GM19193 (cell line): ENCODE measurements at regions not wholly inside any gene's neighbourhood (a gene's known extent, or its start where the extent isn't known, plus 50 kb on each side); places are given as distances from the start of the nearest gene placed in this dataset.

Source experiments
- POLR2A ChIP-seq: IDR thresholded peaks from 4 replicates; pipeline ENCODE4 v1.6.1; 2011; ENCODE audit not compliant: insufficient read depth, insufficient read length; ENCODE audit errors: extremely low read depth

DNA sequence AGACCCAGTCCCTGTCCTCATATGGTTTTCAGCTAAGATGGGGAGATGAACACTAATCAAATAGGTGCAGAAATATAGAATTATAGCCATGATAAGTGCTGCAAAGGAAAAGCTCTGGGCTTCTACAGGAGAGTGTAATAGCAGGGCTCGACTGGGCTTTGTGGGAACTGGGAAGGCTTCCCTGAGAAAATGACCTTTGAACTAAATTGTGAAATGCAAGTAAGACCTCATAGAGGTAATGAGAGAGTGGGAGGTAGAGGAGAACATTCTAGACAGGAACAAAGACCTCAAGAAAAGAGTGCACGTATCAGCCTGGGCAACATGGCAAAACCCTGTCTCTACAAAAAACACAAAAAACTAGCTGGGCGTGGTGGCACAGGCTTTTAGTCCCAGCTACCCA lies 231.6 kb downstream of the ABHD5 start:
- no peak for TF ChIP-seq POLR2A

DNA sequence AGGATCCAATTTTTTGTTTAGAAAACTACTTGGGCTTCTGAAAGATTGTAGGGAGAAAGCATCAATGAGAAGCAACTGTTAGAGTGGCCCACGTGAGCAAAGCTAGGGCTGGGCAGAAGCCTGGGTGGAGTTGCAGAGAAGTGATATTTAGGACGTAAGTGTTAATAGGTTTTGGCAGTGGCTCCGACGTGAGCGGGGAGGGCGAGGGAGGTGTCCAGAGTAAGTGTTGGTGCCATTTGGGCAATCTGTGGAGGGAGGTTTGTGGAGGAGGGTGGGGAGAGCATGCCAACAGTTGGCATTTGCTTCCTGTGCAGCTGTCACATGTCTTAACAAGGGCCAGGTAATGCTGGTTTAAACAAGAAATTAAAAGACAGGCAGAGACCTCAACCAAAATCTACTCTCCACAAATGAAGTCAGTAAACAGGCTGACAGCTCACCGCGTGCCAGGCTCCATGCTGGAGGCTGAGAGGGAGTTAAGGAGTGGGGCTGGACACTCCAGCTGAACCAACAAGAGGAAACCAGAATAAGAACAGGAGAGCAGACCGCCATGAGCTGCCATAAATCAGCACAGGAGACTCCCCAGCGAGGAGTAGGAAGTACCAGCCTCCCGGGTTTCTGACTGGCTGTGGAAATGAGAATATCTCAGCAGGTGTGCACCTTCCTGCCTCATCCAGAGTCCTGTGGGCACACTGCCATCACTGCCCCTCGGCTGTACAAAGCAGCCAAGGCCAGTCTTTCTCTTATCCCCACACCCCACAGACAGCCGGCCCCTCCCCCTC lies 232.6 kb downstream of the ABHD5 start:
- no peak for TF ChIP-seq POLR2A

DNA sequence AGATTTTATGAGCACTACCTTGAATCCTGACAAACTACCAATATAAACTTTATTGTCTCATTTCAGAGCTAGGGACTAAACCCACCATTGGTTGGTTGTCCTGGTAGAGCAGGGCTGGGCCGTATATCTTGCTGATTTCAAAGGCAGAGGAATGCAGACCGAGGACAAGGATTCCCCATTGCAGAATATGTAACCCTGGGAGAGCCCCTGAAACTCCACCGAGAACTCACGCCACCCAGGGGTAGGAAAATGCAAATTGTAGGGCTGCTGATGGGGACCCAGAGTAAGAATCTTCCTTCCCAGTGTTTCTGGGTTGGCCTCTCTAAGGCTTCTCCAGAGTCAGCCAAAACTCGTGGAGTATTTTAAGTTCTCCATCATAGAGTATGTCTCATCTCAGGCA lies 235.3 kb downstream of the ABHD5 start:
- TF ChIP-seq POLR2A = no peak

DNA sequence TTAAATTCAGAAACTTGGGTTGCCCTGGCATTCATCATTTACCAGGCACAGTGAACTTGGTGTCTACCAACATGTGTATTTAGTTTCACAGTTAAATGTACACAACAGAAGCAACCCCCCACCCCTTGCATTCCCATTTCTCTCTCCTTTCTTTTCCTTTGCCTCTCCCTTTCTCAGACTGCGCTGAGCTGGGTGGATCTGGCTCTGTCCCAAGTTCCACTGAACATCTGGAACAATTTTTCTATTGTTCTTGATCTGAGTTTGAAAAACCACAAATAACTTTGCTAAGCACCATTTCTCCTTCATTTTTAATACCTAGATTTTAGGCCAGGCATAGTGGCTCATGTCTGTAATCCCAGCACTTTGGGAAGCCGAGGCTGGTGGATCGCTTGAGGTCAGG lies 242.2 kb downstream of the ABHD5 start:
- TF ChIP-seq POLR2A = no peak

DNA sequence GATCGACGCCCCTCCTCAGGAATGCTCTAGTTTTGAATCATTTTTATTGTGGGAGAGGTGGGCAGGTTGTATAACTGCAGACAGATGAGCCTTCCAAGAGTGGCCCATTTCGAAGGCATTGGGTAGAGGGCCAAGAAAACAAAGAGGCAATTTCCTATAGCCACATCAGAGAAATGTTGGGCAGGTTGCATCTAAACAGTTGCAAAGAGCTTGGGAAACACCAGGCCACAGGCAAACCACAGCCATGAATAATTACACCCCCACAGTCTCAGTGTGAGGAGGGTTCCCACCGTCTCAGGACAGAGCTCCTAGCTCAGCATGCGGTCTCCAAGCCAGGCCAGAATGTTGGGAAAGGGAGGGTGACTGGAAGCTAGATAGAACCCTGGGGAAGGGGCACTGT lies 257.3 kb downstream of the ABHD5 start:
- TF ChIP-seq POLR2A = no peak

DNA sequence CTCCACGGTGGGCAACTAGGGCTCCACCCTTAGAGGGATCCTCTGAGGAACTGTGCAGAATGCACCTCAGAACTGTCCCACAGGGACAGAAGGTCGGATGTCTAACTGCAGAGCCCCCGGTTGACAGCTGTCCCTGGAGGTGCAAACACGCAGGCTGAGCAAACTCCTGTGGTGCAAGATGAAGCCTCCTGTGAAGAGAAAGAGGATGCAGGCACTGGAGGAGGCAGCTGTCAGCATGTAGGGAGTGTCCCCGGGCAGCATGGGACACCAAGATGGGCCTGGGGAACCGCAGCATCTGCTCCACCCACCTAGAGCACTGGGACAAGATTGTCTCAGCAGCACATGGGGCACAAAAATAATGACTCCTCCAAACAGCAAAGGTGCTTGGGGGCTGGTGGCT lies 258.9 kb downstream of the ABHD5 start:
- no peak for TF ChIP-seq POLR2A

DNA sequence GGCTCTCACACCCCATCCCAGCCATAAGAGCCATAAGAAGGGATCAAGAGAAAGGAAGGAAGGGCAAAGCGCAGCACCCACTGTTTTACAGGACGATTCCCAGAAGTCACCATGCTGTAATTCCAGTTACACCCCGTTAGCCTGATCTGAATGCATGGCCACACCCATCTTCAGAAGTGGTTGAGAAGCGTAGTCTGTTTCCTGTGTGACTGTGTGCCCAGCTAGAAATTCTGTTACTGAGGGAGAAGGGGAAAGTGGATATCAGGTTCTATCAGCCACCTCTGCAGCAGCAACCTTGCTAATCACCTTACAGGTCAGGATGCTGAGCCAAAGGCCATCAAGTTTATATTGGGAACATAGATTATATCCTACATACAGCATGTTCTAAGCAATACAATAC lies 260.0 kb downstream of the ABHD5 start:
- TF ChIP-seq POLR2A = no peak

DNA sequence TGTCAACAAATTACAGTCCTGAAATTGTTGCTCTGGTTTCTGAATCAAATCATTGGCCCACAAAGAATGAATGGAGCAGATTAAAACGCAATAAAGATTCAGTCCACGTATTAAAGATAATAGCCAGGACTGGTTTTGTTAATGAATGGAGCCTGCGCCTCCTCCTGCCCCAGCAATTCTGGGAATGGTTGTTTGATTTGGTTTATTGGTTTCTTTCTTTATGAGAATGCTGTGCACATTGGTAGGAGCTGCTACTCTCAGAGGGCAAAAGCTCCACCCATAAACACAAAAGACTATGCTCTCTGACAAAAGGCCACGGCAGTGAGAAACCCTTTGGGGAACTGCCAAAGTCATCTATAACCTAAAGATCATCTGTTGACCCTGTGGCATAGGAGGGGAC lies 261.1 kb downstream of the ABHD5 start:
- no peak for TF ChIP-seq POLR2A

DNA sequence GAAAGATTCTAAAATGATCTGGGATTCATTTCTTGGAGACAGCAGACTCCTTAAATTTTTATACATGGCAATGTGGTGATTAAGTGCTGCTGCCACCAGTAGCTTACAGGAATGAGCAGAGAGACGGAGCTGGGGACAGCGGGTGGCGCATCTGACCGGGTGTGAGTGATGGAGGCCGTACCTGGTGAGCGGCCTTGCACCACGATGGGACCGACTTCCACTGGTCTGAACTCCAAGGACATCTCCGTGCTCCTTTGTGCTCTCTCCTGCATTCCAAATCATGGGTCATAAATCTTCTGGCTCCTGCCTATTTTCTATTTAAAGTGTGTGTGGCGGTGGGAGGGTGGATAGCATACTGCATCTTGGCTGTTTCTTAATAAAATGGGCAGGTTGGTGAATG lies 262.6 kb downstream of the ABHD5 start:
- no peak for TF ChIP-seq POLR2A

DNA sequence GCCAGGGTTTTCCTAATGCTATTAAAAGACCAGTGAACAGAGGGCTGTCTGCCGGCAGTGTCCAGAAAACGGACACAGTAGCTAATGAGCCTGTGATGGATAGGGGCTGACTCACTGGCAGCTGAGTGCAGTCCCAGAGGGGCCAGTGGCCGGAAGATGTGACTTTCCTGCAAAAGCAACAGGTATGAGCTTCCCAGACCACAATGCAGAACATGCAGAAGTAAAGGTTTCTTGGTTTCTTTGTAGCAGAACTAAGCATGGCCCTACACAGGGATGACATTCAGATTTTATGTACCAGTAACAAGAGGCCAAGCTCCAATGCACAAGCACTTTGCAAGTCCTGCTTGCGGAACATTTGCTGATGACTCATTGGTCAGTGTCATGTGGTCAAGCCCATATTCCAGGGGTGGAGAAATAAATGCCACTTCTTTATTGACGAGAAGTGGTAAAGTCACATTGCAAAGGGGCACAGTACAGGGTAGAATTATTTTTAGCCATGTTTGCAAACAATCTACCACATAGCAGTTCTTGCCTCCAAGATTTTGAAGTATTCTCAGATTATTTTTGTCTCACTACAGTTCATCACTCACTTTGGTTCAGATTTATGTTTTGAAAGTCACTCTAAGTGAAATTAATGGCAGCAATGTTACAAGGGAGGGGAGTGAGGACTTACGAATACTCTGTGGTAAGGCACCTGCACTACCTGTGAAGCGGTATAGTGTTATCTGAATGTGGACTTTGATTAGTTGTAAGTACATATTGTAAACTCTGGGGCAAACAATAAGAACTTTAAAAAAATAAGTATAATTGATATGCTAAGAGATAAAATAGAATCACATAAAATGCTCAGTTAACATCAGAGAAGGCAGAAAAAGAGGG lies 263.3 kb downstream of the ABHD5 start:
- no peak for TF ChIP-seq POLR2A

DNA sequence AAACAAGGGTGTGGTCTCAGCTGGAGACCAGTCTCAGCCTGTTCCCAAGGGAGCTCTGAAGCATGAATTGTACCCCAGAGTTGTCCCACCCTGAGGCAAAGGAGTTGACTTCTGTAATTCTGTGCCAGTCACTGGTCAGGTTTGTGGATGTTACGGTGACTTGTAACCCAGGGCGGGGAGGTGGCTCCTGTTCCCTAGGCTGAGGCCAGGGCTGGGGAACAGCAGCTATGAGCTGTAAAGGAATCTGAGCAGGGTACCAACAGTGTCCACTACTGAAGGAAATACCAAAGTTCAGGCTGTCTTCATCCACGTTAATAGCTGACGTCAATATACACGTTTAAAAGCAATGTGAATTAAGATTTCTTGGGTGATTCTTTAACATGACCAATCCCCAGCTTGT lies 266.2 kb downstream of the ABHD5 start:
- TF ChIP-seq POLR2A = no peak

DNA sequence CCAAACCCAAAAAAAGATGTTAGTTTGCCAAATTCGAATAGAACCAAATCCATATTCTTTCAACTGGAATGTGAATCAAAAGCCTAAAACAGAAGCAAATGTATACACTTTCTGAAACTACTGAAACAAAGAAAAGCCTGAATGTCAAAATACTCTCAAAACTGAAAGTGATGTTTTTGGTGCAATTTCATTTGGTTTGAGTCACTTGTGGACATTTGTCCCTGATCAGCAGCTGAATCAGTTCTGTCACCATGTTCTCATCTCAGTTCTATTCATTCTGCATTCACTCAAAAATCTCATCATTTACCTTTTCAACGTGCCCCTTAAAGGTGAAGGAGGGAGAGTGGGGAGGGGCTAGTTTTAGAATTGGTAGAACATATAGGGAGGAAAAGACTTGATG lies 266.8 kb downstream of the ABHD5 start:
- no peak for TF ChIP-seq POLR2A

DNA sequence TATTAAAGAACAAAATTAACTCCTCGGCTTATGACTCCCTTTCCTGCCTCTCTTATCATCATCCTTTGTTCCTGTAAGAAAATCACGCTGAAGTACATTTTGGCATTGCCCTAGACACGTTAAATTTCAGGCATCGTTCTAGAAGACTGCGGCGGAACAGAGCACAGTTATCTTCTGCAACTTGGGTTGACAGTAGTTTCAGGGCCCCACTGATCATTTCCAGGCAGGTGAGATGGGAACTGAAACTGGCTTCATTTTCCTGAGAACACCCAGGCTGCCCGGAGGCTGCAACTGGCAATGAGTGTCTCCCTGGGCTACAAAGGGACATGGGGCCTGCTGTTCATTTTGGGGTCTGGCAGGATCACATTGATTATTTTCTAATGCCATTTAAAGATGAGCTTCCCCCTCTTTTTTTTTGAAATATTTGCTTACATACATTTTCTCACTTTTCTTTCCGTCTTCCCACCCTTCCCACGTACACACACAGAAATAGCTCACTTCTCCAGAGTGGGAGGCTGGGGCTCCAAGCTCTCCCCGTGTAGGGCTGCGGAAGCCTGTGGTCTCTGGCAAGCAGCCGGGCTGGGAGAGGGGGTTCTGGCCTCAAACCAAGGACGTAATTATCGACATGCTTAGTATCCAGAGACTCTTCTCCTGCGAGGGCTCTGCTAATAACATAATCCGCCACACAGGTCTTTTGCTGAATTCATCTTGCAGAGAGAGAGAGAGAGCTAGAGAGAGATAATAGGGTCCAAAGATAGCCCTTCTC lies 267.4 kb downstream of the ABHD5 start:
- TF ChIP-seq POLR2A = no peak

DNA sequence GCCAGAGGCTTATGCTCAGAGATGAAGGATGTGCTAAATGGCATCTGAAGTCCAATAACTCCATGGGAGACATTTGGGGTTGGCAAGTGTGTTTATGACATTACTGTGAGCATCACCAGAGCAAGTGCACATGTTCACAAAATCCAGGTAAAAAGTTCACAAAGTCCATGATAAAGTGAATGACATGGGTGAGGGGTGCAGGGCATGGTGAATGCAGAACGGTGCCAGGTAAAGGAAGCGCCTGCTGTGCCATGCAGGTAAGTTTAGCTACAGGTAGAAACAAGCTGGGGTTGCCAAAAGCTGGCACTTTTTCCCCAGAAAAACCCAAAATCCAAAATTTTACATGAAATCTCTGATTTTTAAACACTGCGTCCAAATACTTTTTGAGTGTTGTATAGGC lies 268.2 kb downstream of the ABHD5 start:
- TF ChIP-seq POLR2A = no peak
